Endothelial cell (in vitro differentiated cells): ENCODE measurements at regions not wholly inside any gene's neighbourhood (a gene's known extent, or its start where the extent isn't known, plus 50 kb on each side); places are given as distances from the start of the nearest gene placed in this dataset.

Experiments
- DNase-seq: peaks from one replicate; pipeline ENCODE4 v3.0.0; 2021; ENCODE audit warnings: low spot score
- H3K27ac Mint-ChIP-seq: one replicate; pipeline ENCODE4 v1.8.0; 2021; ENCODE audit warnings: mixed read lengths, inconsistent platforms; ENCODE audit not compliant: unreplicated experiment
- H3K27me3 Mint-ChIP-seq: one replicate; pipeline ENCODE4 v1.8.0; 2021; ENCODE audit warnings: mild to moderate bottlenecking, moderate library complexity, mixed read lengths, inconsistent platforms; ENCODE audit not compliant: unreplicated experiment
- H3K36me3 Mint-ChIP-seq: one replicate; pipeline ENCODE4 v1.8.0; 2021; ENCODE audit warnings: mild to moderate bottlenecking, low read depth, mixed read lengths, inconsistent platforms; ENCODE audit not compliant: unreplicated experiment
- H3K4me1 Mint-ChIP-seq: one replicate; pipeline ENCODE4 v1.8.0; 2021; ENCODE audit warnings: mild to moderate bottlenecking, mixed read lengths, inconsistent platforms; ENCODE audit not compliant: unreplicated experiment
- H3K4me3 Mint-ChIP-seq: one replicate; pipeline ENCODE4 v1.8.0; 2021; ENCODE audit warnings: mild to moderate bottlenecking, mixed read lengths, inconsistent platforms; ENCODE audit not compliant: unreplicated experiment
- H3K9me3 Mint-ChIP-seq: one replicate; pipeline ENCODE4 v1.8.0; 2021; ENCODE audit warnings: mixed read lengths, inconsistent platforms; ENCODE audit not compliant: unreplicated experiment
- CTCF ChIP-seq: fragments of 200-600 bp; sonication (generic); IDR thresholded peaks from one replicate; pipeline ENCODE4 v1.5.0; 2021; ENCODE audit warnings: antibody characterized with exemption; ENCODE audit not compliant: unreplicated experiment

- Mint-ChIP-seq H3K4me3 (no peak overlapping the region), H3K9me3 (no peaks in the 10 kb centered on the region), H3K36me3 (no peaks in the 10 kb centered on the region), H3K4me1 (peaks cover 8% of the 10 kb centered on the region), H3K27ac (no peak overlapping the region), H3K27me3 (no peaks in the 10 kb centered on the region)
- no peak for TF ChIP-seq CTCF
- no peak for DNase-seq
These were observed 604.5 kb downstream of the FGF9 start for GRCh38 chr13:22275393-22275792.

GRCh38 chr13:22276616-22277015, 605.7 kb downstream of the FGF9 start:
- DNase-seq: no peak
- Mint-ChIP-seq H3K36me3 (no peaks in the 10 kb centered on the region), H3K9me3 (no peaks in the 10 kb centered on the region)

GRCh38 chr13:22278336-22278929, 607.6 kb downstream of the FGF9 start:
- TF ChIP-seq CTCF: peak; percentile 34
- DNase-seq: peak; percentile 68
- Mint-ChIP-seq H3K4me3 (no peak overlapping the region), H3K9me3 (no peaks in the 10 kb centered on the region), H3K27ac (no peak overlapping the region), H3K36me3 (no peaks in the 10 kb centered on the region), H3K4me1 (peaks cover 8% of the 10 kb centered on the region), H3K27me3 (no peaks in the 10 kb centered on the region)

More at GRCh38 chr13:22276616-22277015, 605.7 kb downstream of the FGF9 start:
- no peak overlapping the region for H3K27ac Mint-ChIP-seq
- H3K27me3 Mint-ChIP-seq: no peaks in the 10 kb centered on the region
- TF ChIP-seq CTCF: no peak
- peaks cover 8% of the 10 kb centered on the region for H3K4me1 Mint-ChIP-seq
- H3K4me3 Mint-ChIP-seq: no peak overlapping the region

- H3K4me1 Mint-ChIP-seq: no peaks in the 10 kb centered on the region
- no peaks in the 10 kb centered on the region for H3K36me3 Mint-ChIP-seq
- H3K27me3 Mint-ChIP-seq: no peaks in the 10 kb centered on the region
- no peaks in the 10 kb centered on the region for H3K9me3 Mint-ChIP-seq
- no peak for DNase-seq
- no peak for TF ChIP-seq CTCF
- H3K27ac Mint-ChIP-seq: no peak overlapping the region
- no peak overlapping the region for H3K4me3 Mint-ChIP-seq
These were observed 615.0 kb downstream of the FGF9 start for GRCh38 chr13:22285867-22286266.

- no peak overlapping the region for H3K4me3 Mint-ChIP-seq
- DNase-seq: no peak
These were observed 615.5 kb downstream of the FGF9 start for GRCh38 chr13:22286338-22286737.

More at GRCh38 chr13:22286338-22286737, 615.5 kb downstream of the FGF9 start:
- no peaks in the 10 kb centered on the region for H3K9me3 Mint-ChIP-seq
- no peak overlapping the region for H3K27ac Mint-ChIP-seq
- no peaks in the 10 kb centered on the region for H3K27me3 Mint-ChIP-seq
- no peaks in the 10 kb centered on the region for H3K4me1 Mint-ChIP-seq
- no peak for TF ChIP-seq CTCF
- no peaks in the 10 kb centered on the region for H3K36me3 Mint-ChIP-seq
